Fibroblast of pulmonary artery (primary cell): ENCODE measurements at regions not wholly inside any gene's neighbourhood (a gene's known extent, or its start where the extent isn't known, plus 50 kb on each side); places are given as distances from the start of the nearest gene placed in this dataset.

Source experiments
- DNase-seq: peaks from one replicate; pipeline ENCODE4 v3.0.0-alpha.2; 2010; ENCODE audit warnings: low read depth
- H3K4me3 ChIP-seq: replicated peaks from 2 replicates; pipeline ENCODE4 v1.5.1; 2011; ENCODE audit warnings: low read depth, mild to moderate bottlenecking, control low read depth, low read length, moderate library complexity
- TF ChIP-seq, protein P1 (sequence below): IDR thresholded peaks from 2 replicates; pipeline ENCODE4 v1.5.1; 2011; ENCODE audit warnings: mild to moderate bottlenecking, control low read depth, low read length, inconsistent platforms; ENCODE audit errors: missing control alignments

DNA sequence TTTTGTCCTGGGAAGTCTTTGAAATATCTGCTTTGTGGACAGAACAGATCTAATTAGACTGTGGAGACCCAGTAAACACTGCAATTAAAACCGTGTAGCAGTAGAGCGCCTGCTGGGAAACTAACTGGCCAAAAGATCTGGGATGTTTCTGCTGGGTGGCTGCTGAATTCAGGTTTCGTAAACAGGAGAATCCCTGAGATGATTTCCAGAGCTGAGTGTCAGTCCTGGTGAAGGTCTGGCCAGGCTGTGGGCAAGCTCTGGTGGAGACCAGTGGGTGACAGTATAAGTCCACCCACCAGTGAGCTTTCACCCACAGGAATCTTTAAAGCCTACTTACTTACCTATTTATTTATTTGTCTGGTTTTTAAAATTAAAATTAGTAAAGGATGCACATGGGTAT, 257.2 kb downstream of the IRF8 start:
- TF ChIP-seq, protein P1, sequence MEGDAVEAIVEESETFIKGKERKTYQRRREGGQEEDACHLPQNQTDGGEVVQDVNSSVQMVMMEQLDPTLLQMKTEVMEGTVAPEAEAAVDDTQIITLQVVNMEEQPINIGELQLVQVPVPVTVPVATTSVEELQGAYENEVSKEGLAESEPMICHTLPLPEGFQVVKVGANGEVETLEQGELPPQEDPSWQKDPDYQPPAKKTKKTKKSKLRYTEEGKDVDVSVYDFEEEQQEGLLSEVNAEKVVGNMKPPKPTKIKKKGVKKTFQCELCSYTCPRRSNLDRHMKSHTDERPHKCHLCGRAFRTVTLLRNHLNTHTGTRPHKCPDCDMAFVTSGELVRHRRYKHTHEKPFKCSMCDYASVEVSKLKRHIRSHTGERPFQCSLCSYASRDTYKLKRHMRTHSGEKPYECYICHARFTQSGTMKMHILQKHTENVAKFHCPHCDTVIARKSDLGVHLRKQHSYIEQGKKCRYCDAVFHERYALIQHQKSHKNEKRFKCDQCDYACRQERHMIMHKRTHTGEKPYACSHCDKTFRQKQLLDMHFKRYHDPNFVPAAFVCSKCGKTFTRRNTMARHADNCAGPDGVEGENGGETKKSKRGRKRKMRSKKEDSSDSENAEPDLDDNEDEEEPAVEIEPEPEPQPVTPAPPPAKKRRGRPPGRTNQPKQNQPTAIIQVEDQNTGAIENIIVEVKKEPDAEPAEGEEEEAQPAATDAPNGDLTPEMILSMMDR = no peak
- H3K4me3 ChIP-seq = no peak overlapping the region
- no peak for DNase-seq

DNA sequence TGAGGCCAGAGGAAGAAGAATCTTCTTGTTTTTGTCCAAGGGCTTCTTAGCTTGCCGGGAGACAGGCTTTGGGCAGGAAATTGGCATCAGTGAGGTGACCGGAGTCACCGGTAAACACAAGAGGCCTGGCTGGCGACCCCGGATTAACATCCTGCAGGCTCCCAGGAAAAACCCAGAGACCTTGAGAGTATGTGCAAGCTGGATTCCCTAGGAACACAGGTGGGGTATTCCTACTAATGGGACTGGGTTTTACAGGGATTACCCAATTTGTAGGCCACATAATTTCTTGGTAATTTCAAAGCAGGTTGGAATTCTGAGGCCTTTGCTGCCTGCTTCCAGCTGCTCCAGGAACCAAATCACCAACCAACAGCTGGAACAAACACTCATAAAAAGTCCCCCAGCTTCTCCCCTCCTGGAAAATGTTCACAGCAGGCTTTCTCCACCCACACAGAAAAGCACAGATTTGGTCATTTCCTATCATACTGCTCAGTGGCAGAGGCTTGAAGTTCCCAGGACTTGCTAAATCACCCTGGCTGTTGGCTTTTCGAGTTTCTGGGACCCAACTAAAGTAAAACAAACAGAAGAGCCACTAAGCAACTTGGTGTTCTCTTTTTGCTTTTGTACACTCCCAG, 258.8 kb downstream of the IRF8 start:
- TF ChIP-seq, protein P1 = no peak
- DNase-seq = no peak
- no peak overlapping the region for H3K4me3 ChIP-seq

DNA sequence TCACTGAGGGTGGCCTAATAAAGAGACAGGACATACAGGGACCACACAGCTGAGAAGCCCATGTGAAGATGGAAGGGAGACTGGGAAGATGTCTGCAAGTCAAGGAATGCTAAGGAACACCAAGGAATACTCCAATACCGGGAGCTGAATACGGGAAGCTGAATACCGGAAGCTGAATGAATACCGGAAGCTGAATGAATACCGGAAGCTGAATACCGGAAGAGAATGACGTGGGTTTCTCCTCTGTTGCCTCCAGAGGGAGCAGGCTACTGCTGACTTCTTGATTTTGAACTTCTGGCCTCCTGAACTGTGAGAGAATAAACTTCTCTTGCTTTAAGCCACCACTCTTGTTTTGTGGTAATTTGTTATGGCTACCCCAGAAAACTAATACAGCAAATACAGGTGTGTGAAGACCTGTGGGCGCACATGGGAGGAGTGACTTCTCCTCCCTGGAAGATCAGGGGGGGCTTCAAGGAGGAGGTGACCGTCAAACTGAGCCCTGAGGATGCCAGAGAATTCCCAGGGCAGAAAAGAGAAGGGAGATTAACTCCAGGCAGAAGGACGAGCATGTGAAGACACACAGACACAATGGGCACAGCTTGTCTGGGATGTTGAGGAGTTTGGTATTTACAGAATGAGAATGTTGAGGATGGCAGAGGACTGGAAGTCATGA, 259.9 kb downstream of the IRF8 start:
- no peak overlapping the region for H3K4me3 ChIP-seq
- TF ChIP-seq, protein P1 = no peak
- DNase-seq = no peak

DNA sequence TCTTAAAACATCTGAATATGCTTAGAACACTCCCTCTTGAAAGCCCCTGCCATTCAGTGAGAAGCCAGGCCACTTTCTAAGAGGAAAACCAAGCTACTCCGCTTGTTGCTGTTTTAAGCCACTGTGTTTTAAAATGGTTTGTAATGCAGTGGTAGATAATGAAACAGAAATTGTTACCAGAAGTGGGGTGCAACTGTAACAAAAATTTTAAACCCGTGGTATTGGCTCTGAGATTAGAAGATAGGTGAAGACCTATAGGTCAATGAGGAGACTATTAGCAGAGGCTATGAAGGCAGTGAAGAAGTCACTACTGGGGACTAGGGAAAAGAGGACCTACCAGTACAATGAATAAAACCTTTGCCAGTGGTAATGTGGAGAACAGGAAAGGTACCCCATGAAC, 266.5 kb downstream of the IRF8 start:
- no peak for DNase-seq
- TF ChIP-seq, protein P1 = no peak
- H3K4me3 ChIP-seq = no peak overlapping the region

DNA sequence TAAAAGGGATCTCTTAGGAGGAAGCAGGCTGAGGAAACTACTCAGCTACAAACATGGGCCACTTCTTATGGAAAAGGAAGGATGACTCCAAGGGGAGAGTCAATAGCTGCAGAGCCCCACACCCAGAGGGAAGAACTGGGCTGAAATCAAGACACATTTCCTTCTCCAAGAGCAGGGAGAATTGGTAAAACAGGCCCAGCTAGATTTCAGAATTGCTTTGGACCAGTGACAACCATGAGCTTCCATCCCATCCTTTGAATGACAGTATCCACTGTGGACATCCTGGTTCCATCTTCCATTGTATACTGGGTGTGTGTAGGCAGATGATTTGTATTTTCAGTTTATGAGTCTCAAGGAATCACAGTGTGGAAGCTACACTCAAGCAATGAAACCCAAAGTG, 267.5 kb downstream of the IRF8 start:
- DNase-seq = no peak
- TF ChIP-seq, protein P1 = no peak
- H3K4me3 ChIP-seq = no peak overlapping the region

DNA sequence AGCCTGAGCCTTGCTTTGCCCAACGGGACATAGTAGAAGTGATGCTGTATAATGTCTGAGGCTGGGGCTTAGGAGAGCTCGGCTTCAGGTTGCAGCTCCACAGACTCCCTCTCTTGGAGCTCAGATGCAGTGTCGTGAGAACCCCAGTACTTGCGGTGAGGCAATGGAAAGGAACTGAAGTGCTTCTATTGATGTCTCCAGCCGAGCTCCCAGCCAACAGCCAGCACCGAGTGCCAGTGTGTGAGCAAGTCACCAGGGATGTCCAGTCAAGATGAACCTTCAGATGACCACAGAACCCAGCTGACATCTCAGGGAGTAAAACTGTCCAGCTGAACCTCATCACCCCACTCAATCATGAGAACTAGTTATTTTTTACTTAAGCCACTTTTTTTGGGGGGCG, 268.1 kb downstream of the IRF8 start:
- TF ChIP-seq, protein P1 = no peak
- H3K4me3 ChIP-seq = no peak overlapping the region
- DNase-seq = no peak

DNA sequence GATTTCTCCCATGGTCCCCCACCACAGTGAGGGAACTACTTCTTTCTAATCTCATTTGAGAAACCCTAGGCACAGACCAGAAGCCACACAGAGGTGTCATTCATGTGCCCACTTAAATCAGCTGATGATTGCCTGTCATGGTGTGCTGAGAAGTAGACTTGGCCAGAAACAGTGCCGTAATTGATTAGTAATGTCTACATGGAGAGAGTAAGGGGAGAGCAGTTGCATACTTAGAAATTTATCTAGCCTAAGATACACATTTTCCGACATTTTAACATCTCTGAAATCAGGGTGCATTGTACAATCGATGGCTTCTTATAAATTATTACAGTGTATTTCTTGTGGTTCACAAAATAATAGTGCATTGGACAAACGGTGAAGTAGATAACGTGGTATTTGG, 271.8 kb downstream of the IRF8 start:
- no peak overlapping the region for H3K4me3 ChIP-seq
- no peak for DNase-seq
- TF ChIP-seq, protein P1 = no peak
